NCI-H446 treated with DMSO at 0.1 percent for 48 hours (cell line): ENCODE measurements at regions not wholly inside any gene's neighbourhood (a gene's known extent, or its start where the extent isn't known, plus 50 kb on each side); places are given as distances from the start of the nearest gene placed in this dataset.

Experiments used
- DNase-seq: peaks from one replicate; lab custom pipeline; 2025; lab: John Stamatoyannopoulos, UW

DNA sequence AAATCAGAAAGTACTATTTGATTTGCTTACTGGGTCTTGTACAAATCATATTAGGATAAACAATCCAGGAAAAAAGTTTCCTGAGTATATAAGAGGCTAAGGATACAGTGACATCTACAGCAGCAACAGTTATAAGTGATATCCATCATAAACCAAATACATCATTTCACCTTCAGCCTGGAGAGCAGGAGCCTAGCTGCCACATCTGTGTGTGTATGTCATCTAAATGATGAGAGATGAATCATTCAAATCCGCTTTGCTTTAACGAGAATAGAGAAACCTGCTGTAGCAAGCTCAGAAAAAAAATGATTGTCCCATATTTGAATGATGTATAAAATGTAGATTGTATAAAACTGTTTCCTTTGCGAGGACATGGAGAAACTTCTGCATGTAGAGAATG, 841.4 kb downstream of the SI start:
- DNase-seq, result no peak

DNA sequence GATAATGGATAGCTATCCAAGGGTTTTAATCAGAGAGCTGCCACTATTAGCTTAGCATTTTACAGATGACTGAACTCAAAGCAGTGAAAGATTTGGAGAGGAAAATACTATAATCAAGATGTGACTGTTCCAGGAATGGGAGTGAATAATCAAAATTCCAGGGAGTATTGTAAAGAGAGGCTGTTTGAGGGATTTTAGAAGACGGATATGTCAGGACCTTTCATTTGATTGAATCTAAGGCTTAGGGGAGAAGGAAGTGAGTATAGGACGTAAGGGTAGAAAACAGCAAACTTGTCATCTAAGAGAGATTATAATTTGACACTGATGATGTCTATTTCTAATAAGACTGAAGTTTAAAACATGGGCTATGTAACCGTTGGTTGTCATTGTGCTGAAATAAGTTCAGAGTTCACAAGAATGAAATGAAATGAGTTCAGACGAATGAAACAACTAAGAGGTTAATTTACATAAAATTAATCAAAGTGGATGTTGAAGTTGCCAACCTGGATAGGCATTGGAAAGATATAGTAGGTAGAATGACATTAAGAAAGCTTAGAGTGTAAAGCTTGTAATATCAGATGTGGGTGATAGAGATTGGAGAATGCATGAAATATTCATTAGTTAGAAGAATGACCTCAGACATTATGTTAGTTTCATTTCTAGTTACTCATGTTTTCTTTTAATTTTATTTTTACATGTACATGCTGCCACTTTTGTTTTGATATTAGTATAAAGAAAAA, 842.8 kb downstream of the SI start:
- peak; percentile 20 for DNase-seq

DNA sequence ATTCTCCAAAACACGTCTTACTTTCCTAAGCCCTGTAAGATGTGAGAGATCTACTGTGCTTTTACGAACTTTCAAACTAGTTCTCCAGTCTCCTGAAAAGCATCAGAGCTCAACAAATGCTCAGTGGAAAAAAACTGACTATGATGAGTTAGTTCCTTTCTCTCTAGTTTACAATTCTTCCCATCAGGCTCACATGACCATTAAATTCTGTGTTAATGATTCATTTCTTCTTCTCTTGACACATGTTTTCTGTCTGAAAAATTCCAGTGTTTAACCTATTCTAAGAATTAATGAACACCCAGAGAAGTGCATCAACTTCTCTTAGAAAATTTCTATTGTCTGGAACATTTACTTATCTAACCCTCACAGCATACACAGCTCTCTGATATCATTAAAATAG, 844.3 kb downstream of the SI start:
- no peak for DNase-seq

DNA sequence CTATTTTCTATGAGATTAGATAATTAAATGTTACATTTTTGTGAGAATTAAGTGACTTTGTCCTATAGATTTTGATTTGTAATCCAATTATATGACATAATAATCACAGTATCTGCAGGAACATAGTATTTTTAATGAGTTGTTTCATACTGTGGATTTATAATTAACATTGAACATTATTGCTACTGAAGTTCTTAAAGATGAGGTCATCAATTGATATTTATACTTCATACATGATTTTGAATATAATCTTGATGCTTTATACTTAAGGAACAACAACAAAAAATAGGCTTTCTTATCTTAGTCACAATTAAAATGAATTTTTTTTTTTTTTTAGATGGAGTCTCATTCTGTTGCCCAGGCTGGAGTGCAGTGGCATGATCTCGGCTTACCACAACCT, 846.6 kb downstream of the SI start:
- no peak for DNase-seq

DNA sequence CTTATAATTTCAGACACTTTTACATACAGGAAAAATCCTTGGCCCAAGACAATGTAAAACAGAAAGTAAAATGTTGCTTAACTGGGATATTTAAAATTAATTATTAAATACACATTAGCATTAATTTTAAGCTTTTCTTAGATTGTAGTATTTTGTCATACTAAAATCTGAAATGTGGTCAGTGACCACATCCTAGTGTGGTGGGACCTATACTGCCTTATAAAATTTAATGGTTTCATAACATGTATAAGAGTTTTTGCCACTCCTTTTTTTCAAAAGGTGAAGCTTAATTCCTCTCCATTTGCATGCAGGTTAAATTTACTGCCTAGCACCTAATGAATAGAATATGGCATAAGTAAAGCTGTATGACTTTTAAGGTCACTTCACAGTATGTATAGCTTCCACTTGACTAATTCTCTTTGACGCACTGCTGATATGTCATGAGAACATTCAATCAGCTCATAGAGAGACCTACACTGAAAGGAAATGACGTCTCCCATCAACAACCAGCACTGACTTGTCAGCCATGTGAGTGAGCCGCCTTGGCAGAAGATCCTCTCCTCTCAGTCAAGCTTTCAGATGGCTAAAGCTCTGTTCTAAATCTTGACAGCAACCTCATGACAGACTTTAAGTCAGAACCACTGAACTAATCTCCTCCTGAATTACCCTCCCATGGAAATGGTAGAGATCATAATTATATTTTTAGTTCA, 847.8 kb downstream of the SI start:
- peak; percentile 25 for DNase-seq

DNA sequence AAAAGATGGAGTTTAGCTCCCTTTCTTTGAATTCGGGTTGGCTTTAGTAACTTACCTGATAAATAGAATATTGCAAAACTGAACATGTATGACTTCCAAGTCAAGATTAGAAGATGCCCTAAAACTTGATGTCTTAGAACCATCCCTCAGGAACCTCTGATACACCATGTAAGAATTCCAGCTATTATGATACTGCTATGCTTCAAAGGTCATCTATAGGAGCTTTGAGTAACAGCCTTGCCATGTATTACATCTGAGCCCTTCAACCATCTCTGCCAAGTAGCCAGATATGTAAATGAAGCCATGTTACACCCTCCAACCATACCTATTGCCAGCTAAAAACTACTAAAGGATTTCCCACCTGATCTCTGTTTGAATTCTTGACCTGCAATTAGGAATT, 854.2 kb downstream of the SI start:
- peak; percentile 52 for DNase-seq

DNA sequence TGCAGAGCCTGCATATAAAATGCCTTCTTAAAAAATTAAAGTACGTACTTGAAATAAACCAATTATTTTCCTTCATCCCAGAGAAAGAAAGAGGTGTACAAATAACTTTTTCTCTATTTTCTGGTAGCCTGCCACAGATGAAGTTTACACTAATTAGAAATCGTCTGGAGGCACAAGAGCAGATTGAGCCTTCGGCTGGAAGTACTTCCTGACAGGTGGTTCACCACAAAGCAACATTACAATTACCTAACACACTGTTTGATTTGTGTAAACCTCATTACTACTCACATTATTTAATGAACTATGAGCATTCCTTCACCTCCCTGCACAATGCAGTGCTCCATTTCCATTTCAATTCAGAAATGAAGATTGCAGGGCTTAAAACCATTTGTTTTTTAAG, 856.1 kb downstream of the SI start:
- peak; percentile 49 for DNase-seq

DNA sequence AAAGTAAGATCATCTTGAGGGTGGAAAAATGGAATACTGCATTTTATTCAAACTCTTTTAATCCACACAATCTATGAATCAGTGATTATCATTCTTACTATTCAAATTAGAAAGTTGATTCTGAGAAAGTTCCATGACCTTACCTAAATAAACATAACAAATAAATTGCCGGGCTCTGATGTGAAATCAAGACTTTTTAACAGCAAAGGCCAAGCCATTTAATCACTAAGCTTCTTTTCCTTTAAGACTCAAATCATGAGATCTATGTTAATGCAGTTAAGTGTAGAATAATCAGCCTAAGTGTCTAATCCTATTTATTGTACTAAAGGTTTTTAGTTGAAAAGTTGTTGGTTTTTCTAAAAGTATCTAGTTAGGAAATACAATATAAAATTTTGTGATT, 857.0 kb downstream of the SI start:
- DNase-seq, result no peak

DNA sequence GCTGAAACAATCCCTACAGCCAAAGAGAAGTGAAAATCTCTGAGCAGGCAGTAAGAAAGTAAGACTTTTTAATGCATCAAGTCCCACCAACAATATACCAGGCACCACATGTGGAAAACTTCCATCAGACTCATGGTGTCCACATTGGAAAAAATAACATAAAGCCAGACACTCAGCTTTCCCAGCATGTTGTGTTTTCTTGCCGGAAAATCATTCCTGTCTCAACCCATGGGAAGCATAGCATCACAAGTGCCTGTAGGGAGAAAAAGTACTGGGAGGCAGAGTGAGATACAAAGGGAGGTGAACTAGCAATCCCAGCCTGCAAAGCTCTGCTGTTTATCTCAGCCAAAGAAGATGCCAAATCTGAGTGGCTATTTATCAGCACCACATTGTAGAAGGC, 868.9 kb downstream of the SI start:
- no peak for DNase-seq

DNA sequence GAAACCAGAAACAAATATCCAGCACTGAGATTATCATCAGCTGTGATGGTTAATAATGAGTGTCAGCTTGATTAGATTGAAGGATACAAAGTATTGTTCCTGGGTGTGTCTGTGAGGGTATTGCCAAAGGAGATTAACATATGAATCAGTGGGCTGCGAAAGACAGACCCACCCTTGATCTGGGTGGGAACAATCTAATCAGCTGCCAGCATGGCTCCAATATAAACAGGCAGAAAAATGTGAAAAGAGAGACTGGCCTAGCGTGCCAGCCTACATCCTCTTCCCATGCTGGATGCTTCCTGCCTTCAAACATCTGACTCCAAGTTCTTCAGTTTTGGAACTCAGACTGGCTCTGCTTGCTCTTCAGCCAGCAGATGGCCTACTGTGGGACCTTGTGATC, 869.5 kb downstream of the SI start:
- no peak for DNase-seq

DNA sequence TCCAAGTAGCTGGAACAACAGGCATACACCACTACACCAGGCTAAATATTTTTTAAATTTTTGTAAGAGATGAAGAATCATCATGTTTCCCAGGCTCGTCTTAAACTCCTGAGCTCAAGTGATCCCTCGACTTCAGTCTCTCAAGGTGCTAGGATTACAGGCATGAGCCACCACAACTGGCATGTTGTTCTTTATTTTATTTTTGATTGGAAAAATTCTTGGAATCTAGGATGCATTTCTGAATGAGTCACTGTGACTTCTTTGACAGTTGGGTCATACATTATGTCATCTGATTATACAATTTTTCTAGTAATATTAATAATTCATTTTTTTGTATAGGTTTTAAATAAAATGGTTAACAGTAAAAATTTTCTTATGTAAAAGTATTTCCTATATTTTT, 870.2 kb downstream of the SI start:
- DNase-seq, result no peak

DNA sequence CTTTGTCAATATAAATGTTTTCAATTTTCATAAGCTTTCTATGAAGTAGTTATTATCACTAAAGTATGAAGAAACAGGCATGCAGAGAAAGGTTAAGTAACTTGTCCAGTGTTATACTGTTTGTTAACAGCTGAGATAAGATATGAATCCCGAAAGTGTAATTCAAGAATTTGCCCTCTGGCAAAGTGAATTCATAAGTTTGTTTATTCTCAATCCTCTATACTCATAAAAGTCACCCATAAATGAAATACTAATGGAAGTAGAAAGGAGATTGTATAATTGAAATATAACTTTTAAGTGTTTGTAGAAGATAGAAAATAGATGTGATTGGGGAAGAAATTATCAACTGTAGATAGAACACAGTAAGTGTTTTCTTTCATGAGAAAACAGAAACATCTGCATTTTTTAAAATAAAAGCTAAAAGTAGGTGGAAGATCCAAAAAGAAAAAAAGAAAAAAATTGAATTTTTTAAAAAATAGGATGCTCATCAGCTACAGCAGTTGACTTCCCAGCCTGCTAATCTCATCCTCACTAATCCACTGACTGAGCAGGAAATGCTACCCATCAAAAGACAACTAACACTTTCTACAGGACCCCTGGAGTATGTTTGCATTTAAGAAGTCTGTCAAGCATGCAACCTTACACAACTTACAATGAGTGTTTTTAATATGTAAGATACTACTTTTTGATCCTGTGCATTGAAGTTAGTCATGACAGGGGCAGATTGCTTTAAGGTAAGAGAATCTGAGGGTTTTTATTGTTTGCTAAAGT, 878.1 kb downstream of the SI start:
- DNase-seq, result no peak

DNA sequence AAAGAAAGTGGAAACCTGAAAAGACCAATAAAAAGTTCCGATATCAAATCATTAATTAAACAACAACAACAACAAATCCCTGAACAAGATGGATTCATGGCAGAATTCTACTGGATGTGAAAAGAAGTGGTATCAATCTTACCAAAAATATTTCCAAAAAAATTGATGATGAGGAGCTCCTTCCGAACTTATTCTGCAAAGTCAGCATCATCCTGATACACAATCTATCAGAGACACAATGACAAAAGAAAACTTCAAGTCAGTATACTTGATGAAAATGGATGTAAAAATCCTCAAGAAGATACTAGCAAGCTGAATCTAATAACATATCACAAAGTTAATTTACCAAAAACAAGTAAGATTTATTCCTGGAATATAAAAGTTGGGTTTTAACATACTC, 881.8 kb downstream of the SI start:
- DNase-seq, result no peak

DNA sequence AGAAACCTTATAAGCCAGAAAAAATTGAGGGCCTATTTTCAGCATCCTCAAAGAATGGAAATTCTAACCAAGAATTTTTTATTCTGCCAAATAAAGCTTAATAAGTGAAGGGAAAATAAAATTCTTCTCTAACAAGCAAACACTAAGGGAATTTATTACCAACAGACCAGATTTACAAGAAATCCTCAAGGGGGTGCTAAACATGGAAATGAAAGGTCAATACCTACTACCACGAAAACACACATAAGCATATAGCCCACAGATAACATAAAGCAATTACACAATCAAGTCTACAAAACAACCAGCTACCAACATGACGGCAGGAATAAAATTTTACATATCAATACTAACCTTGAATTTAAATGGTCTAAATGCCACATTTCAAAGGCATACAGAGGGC, 883.5 kb downstream of the SI start:
- DNase-seq, result no peak

DNA sequence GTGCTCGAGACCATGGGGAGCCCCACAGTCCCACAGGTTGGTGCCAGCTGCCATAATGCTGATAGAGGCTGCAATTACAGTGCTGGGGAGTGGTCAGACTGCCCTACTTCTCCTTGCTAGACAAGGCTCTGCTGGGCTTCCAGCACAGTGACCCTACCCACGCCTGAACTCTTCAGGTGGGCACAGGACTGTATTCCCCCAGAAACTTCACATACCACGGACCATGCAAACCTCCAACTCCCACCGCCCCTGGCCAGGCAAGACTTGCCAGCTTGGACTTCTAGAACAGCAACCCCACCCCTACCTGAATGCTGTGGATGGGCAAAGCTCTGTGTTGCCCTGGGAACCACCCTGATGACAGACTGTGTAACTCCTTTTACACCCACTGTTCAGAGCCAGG, 885.3 kb downstream of the SI start:
- no peak for DNase-seq

DNA sequence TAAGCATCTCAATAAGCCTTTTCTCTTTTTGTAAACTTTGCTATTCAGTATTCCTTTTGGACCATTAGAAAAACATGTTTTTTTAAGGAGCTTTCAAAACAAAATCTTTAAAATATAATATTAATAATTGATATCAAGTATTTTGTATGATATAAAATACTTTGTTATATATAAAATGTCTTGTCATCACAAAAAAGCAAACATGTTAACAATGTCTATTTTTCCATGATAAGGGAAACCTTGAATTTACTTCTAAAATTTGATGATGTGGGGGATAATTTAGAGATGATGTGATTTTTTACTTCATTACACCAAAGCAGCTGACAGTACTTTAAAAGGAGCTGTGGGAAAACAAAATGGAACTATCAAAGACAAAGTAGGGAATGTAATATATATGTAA, 887.7 kb downstream of the SI start:
- DNase-seq, result no peak

DNA sequence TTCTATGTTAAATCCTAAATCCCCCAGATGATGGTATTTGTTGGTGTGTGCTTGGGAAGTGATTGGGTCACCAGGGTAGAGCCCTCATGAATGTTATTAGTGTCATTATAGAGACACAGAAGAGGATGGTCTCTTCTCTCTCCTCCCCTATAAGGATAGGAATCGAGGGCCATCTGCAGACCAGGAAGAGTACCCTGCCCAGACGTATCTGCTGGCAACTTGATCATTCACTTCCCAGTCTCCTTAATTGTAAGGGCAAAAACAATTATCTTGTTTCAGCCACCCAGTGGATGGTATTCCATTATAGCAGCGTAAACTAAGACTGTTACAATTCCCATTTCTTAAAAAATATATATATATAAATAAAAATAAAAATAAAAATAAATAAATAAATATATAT, 892.2 kb downstream of the SI start:
- no peak for DNase-seq

DNA sequence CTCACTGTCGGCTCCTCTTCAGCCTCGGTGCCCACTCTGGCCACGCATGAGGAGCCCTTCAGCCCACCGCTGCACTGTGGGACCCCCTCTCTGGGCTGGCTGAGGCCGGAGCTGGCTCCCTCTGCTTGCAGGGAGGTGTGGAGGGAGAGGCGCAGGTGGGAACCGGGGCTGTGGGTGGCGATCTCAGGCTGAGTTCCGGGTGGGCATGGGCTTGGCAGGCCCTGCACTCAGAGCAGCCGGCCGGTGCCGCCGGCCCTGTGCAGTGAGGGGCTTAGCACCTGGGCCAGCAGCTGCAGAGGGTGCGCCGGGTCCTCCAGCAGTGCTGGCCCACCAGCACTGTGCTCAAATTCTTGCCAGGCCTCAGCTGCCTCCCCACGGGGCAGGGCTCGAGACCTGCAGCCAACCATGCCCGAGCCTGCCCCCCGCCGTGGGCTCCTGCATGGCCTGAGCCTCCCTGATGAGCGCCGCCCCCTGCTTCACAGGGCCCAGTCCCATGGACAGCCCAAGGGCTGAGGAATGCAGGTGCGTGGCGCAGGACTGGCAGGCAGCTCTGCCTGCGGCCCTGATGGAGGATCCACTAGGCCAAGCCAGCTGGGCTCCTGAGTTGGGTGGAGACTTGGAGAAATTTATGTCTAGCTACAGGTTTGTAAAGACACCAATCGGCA, 899.1 kb downstream of the SI start:
- no peak for DNase-seq

DNA sequence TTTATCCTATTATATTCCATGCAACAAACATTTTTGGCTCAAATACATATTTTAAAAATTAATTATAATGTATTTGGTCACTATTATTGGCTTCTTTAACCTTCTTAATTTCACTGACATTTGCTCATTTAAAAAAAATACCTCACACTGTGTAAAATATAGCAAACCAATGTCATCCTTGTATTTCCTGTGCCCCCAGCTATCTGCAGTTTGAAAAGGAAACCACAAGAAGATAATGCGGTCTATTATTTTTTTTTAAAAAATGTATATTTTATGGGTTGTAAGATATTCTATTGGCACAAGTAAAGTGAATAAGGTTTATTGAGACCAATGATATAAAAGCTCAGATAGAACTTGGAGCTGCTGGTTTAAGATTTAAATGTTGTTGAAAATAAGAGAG, 904.2 kb downstream of the SI start:
- DNase-seq, result no peak

DNA sequence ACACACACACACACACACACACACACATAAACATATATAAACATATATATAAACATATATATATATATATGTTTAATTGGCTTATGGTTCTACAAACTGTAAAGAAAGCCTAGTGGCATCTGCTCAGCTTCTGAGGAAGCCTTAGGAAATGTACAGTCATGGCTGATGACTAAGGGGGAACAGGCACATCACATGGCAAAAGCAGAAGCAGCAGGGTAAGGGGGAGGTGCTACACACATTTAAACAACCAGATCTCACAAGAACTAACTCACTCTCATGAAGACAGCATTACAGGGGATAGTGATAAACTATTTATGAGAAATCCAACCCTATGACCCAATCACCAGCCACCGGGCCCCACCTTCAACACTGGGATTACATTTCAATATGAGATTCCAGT, 922.9 kb downstream of the SI start:
- no peak for DNase-seq

DNA sequence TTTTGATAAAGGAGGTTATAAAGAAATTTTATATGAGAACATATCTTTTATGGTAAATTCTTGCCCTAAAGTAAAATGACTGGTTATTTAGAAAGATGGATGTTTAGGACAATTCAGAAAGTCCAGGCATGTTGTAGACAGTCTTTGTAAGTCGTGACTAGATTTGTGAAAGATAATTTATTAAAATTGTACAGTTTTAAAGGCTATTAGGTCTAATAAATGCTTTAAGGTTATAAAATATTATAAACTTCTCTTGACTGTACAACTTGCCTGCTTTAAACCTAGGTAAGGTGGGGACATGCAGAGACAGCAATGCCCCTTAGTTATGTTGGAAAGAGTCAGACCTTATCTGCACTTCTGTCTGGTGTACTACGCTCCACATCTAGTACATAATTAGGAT, 933.5 kb downstream of the SI start:
- no peak for DNase-seq

DNA sequence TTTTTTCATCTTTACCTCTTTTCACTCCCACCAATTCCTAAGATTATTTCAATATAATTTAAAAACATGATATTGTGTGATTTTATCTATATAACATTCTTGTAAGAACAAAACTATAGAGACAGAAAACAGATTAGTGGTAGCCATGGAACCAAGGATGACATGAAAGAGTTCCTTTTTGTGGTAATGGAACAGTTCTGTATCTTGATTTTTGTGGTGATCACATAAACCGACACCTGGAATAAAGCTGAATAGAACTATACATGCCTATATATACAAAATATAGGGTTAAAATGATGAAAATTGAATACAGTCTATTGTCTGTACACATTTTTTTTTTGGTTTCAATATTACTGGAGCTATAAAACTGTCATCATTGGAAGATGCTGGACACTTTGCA, 945.4 kb downstream of the SI start:
- DNase-seq, result no peak
